ENCODE measurements at regions not wholly inside any gene's neighbourhood (a gene's known extent, or its start where the extent isn't known, plus 50 kb on each side); places are given as distances from the start of the nearest gene placed in this dataset.

GRCh38 chr5:74063821-74064220 lies 437.8 kb downstream of the ARHGEF28 start (continued):
- TF ChIP-seq ZBTB40 (IDR thresholded peaks at IDR 0.05; ENCODE audit: borderline replicate concordance), result no peak
- TF ChIP-seq E2F4 (IDR thresholded peaks at IDR 0.05; ENCODE audit: low read depth, low read length), result no peak
- TF ChIP-seq MYC (IDR thresholded peaks at IDR 0.05; ENCODE audit: insufficient read depth, insufficient read length, insufficient replicate concordance, low read length, severe bottlenecking), result no peak
- TF ChIP-seq CHD4 (IDR thresholded peaks at IDR 0.05), result no peak

GRCh38 chr5:74063346-74063745 lies 437.4 kb downstream of the ARHGEF28 start:
- ATAC-seq (no peak), FAIRE-seq (no peak), DNase-seq (ENCODE audit: low read depth, low spot score) (no peak)
- intact Hi-C loops (cut with micrococcal nuclease; ENCODE audit: unreplicated experiment) (no loop called here), in situ Hi-C loops (cut with MboI) (no loop called here)
- no peaks in the 10 kb centered on the region for H3K4me1 ChIP-seq (ENCODE audit: control insufficient read depth, insufficient read depth, low read length)
- ChIA-PET RAD21 (ENCODE audit: unreplicated experiment) (no interaction called here), SMC1A (ENCODE audit: uncharacterized antibody, unreplicated experiment) (no interaction called here), CTCF (no interaction called here), POLR2A (no interaction called here)
- no peak overlapping the region for H3K9ac ChIP-seq (ENCODE audit: control insufficient read depth, insufficient read depth, low read length)
- BruUV-seq (replicated peaks), result no TSS peak
- H3K4me2 ChIP-seq (ENCODE audit: control insufficient read depth, insufficient read depth), result no peak overlapping the region
- H3K9me3 ChIP-seq (replicated peaks; ENCODE audit: control insufficient read depth, insufficient read depth, low read length), result no peaks in the 10 kb centered on the region
- no peak overlapping the region for H3K4me3 ChIP-seq
- H3K79me2 ChIP-seq (ENCODE audit: control insufficient read depth, insufficient read depth, low read length), result no peaks in the 10 kb centered on the region
- no peaks in the 10 kb centered on the region for H4K20me1 ChIP-seq (ENCODE audit: control insufficient read depth, insufficient read depth)
- no peak overlapping the region for H3K27ac ChIP-seq (ENCODE audit: control insufficient read depth, insufficient read depth)
- WGBS (ENCODE audit: insufficient coverage, insufficient replicate concordance, low lambda C conversion rate, missing lambda C conversion rate), result 52% methylated on average over 4 of the region's 4 CpGs
- no peaks in the 10 kb centered on the region for H3K27me3 ChIP-seq (replicated peaks in 1 of 2; ENCODE audit: control insufficient read depth in 2 of 2, insufficient read depth in 2 of 2, low read length in 1 of 2)
- no peaks in the 10 kb centered on the region for H3K36me3 ChIP-seq (ENCODE audit: control insufficient read depth in 2 of 2, insufficient read depth in 2 of 2, low read length in 1 of 2)
- H2AFZ ChIP-seq (ENCODE audit: control insufficient read depth, low read depth, low read length), result no peak overlapping the region
- no peak for TF ChIP-seq CHD2 (IDR thresholded peaks at IDR 0.05; ENCODE audit: borderline replicate concordance, low read depth, low read length)
- no peak for TF ChIP-seq SRF (IDR thresholded peaks at IDR 0.05; ENCODE audit: low read depth in 2 of 2, low read length in 2 of 2)
- no peak for TF ChIP-seq NFYB (IDR thresholded peaks at IDR 0.05; ENCODE audit: insufficient read depth, low read depth, low read length)
- TF ChIP-seq IRF5 (IDR thresholded peaks at IDR 0.05; ENCODE audit: borderline replicate concordance), result no peak
- no peak for TF ChIP-seq SIX5 (IDR thresholded peaks at IDR 0.05; ENCODE audit: low read depth, low read length, severe bottlenecking)
- no peak for TF ChIP-seq BCL11A (IDR thresholded peaks at IDR 0.05; ENCODE audit: low read depth, low read length)
- TF ChIP-seq KAT2A (conservative IDR thresholded peaks at IDR 0.05; ENCODE audit: control insufficient read depth, low read depth, low read length), result no peak
- no peak for TF ChIP-seq CHD4 (IDR thresholded peaks at IDR 0.05)
- TF ChIP-seq TAF1 (IDR thresholded peaks at IDR 0.05; ENCODE audit: borderline replicate concordance, low read depth, low read length), result no peak
- TF ChIP-seq LARP7 (IDR thresholded peaks at IDR 0.05), result no peak
